ENCODE measurements at regions not wholly inside any gene's neighbourhood (a gene's known extent, or its start where the extent isn't known, plus 50 kb on each side); places are given as distances from the start of the nearest gene placed in this dataset.
"Not testable (repeated sequence)": the region's sequence is repeated elsewhere in the genome, so short reads cannot be mapped to it uniquely, and the experiment has no call there.

- Mint-ChIP-seq H3K36me3 (no peaks in the 10 kb centered on the region), H3K27me3 (no peaks in the 10 kb centered on the region), H3K9me3 (no peaks in the 10 kb centered on the region), H3K4me3 (no peak overlapping the region), H3K27ac (no peak overlapping the region), H3K4me1 (no peaks in the 10 kb centered on the region)
- DNase-seq, result no peak
- POLR2A ChIA-PET, result no interaction called here
- ATAC-seq (ENCODE audit: low read depth), result no peak
Observed at GRCh38 chr2:180692322-180692721, 288.1 kb upstream of the UBE2E3 start.

- DNase-seq; H3K4me3 Mint-ChIP-seq; H3K4me1 Mint-ChIP-seq; ATAC-seq (ENCODE audit: low read depth); H3K9me3 Mint-ChIP-seq; H3K27ac Mint-ChIP-seq; H3K27me3 Mint-ChIP-seq; POLR2A ChIA-PET; H3K36me3 Mint-ChIP-seq: not testable (repeated sequence)
Observed at GRCh38 chr2:180691855-180692223, 288.6 kb upstream of the UBE2E3 start.

GRCh38 chr2:180691186-180691854, 289.1 kb upstream of the UBE2E3 start:
- H3K4me1 Mint-ChIP-seq; DNase-seq; H3K27ac Mint-ChIP-seq; H3K27me3 Mint-ChIP-seq; H3K36me3 Mint-ChIP-seq; POLR2A ChIA-PET; ATAC-seq (ENCODE audit: low read depth); H3K9me3 Mint-ChIP-seq; H3K4me3 Mint-ChIP-seq: not testable (repeated sequence)

- Mint-ChIP-seq H3K36me3 (no peaks in the 10 kb centered on the region), H3K4me3 (no peak overlapping the region), H3K4me1 (no peaks in the 10 kb centered on the region), H3K27me3 (no peaks in the 10 kb centered on the region), H3K9me3 (no peaks in the 10 kb centered on the region), H3K27ac (no peak overlapping the region)
- POLR2A ChIA-PET, result no interaction called here
- DNase-seq (no peak), ATAC-seq (ENCODE audit: low read depth) (no peak)
Observed at GRCh38 chr2:180690611-180691010, 289.8 kb upstream of the UBE2E3 start.

- H3K4me1 Mint-ChIP-seq, result no peaks in the 10 kb centered on the region
- peaks cover 3% of the 10 kb centered on the region for H3K27me3 Mint-ChIP-seq
- H3K9me3 Mint-ChIP-seq, result no peaks in the 10 kb centered on the region
- DNase-seq (no peak), ATAC-seq (ENCODE audit: low read depth) (no peak)
- H3K4me3 Mint-ChIP-seq, result no peak overlapping the region
- no peak overlapping the region for H3K27ac Mint-ChIP-seq
- H3K36me3 Mint-ChIP-seq, result no peaks in the 10 kb centered on the region
- POLR2A ChIA-PET, result no interaction called here
Observed at GRCh38 chr2:180682871-180683270, 297.5 kb upstream of the UBE2E3 start.

- H3K36me3 Mint-ChIP-seq, result no peaks in the 10 kb centered on the region
- POLR2A ChIA-PET, result no interaction called here
- no peaks in the 10 kb centered on the region for H3K9me3 Mint-ChIP-seq
- ATAC-seq (ENCODE audit: low read depth) (no peak), DNase-seq (no peak)
- H3K27ac Mint-ChIP-seq, result no peak overlapping the region
- no peak overlapping the region for H3K4me3 Mint-ChIP-seq
- H3K27me3 Mint-ChIP-seq, result peaks cover 3% of the 10 kb centered on the region
- H3K4me1 Mint-ChIP-seq, result no peaks in the 10 kb centered on the region
Observed at GRCh38 chr2:180679693-180680092, 300.7 kb upstream of the UBE2E3 start.

- Mint-ChIP-seq H3K27me3 (peaks cover 3% of the 10 kb centered on the region), H3K4me3 (no peak overlapping the region), H3K4me1 (no peaks in the 10 kb centered on the region), H3K27ac (no peak overlapping the region), H3K36me3 (no peaks in the 10 kb centered on the region), H3K9me3 (no peaks in the 10 kb centered on the region)
- POLR2A ChIA-PET, result no interaction called here
- DNase-seq (no peak), ATAC-seq (ENCODE audit: low read depth) (no peak)
Observed at GRCh38 chr2:180678625-180678972, 301.8 kb upstream of the UBE2E3 start.

GRCh38 chr2:180677930-180678624, 302.3 kb upstream of the UBE2E3 start:
- H3K36me3 Mint-ChIP-seq, result no peaks in the 10 kb centered on the region
- H3K27ac Mint-ChIP-seq, result no peak overlapping the region
- ATAC-seq (ENCODE audit: low read depth) (no peak), DNase-seq (no peak)
- no peaks in the 10 kb centered on the region for H3K4me1 Mint-ChIP-seq
- POLR2A ChIA-PET, result no interaction called here
- H3K27me3 Mint-ChIP-seq, result peaks cover 3% of the 10 kb centered on the region
- H3K9me3 Mint-ChIP-seq, result no peaks in the 10 kb centered on the region
- H3K4me3 Mint-ChIP-seq, result no peak overlapping the region

GRCh38 chr2:180677200-180677599, 303.2 kb upstream of the UBE2E3 start:
- Mint-ChIP-seq H3K4me3 (no peak overlapping the region), H3K27me3 (peaks cover 3% of the 10 kb centered on the region), H3K4me1 (no peaks in the 10 kb centered on the region), H3K27ac (no peak overlapping the region), H3K36me3 (no peaks in the 10 kb centered on the region), H3K9me3 (no peaks in the 10 kb centered on the region)
- no peak for DNase-seq
- ATAC-seq (ENCODE audit: low read depth), result no peak
- POLR2A ChIA-PET, result no interaction called here

- DNase-seq (no peak), ATAC-seq (ENCODE audit: low read depth) (no peak)
- Mint-ChIP-seq H3K9me3 (no peaks in the 10 kb centered on the region), H3K4me3 (no peak overlapping the region), H3K36me3 (no peaks in the 10 kb centered on the region), H3K27me3 (peaks cover 3% of the 10 kb centered on the region), H3K4me1 (no peaks in the 10 kb centered on the region), H3K27ac (no peak overlapping the region)
- POLR2A ChIA-PET, result no interaction called here
Observed at GRCh38 chr2:180676520-180677025, 303.8 kb upstream of the UBE2E3 start.

- peaks cover 3% of the 10 kb centered on the region for H3K27me3 Mint-ChIP-seq
- DNase-seq, result no peak
- no peaks in the 10 kb centered on the region for H3K9me3 Mint-ChIP-seq
- H3K36me3 Mint-ChIP-seq, result no peaks in the 10 kb centered on the region
- ATAC-seq (ENCODE audit: low read depth), result no peak
- H3K4me1 Mint-ChIP-seq, result no peaks in the 10 kb centered on the region
- no peak overlapping the region for H3K27ac Mint-ChIP-seq
- H3K4me3 Mint-ChIP-seq, result no peak overlapping the region
- POLR2A ChIA-PET, result no interaction called here
Observed at GRCh38 chr2:180675170-180675569, 305.2 kb upstream of the UBE2E3 start.

GRCh38 chr2:180672377-180672776, 308.0 kb upstream of the UBE2E3 start:
- no peaks in the 10 kb centered on the region for H3K27me3 Mint-ChIP-seq
- ATAC-seq (ENCODE audit: low read depth) (no peak), DNase-seq (no peak)
- no peaks in the 10 kb centered on the region for H3K4me1 Mint-ChIP-seq
- POLR2A ChIA-PET, result no interaction called here
- H3K36me3 Mint-ChIP-seq, result no peaks in the 10 kb centered on the region
- no peak overlapping the region for H3K4me3 Mint-ChIP-seq
- no peaks in the 10 kb centered on the region for H3K9me3 Mint-ChIP-seq
- H3K27ac Mint-ChIP-seq, result no peak overlapping the region

- Mint-ChIP-seq H3K36me3 (no peaks in the 10 kb centered on the region), H3K27me3 (peaks cover 3% of the 10 kb centered on the region), H3K4me3 (no peak overlapping the region), H3K9me3 (no peaks in the 10 kb centered on the region), H3K27ac (no peak overlapping the region), H3K4me1 (no peaks in the 10 kb centered on the region)
- no peak for DNase-seq
- POLR2A ChIA-PET, result no interaction called here
- no peak for ATAC-seq (ENCODE audit: low read depth)
Observed at GRCh38 chr2:180670302-180671003, 310.0 kb upstream of the UBE2E3 start.

GRCh38 chr2:180669016-180669415, 311.4 kb upstream of the UBE2E3 start:
- H3K9me3 Mint-ChIP-seq, result no peaks in the 10 kb centered on the region
- H3K27ac Mint-ChIP-seq, result no peak overlapping the region
- POLR2A ChIA-PET, result no interaction called here
- no peak for ATAC-seq (ENCODE audit: low read depth)
- no peak overlapping the region for H3K4me3 Mint-ChIP-seq
- DNase-seq, result no peak
- no peaks in the 10 kb centered on the region for H3K4me1 Mint-ChIP-seq
- peaks cover 3% of the 10 kb centered on the region for H3K27me3 Mint-ChIP-seq
- no peaks in the 10 kb centered on the region for H3K36me3 Mint-ChIP-seq

Measured in activated naive CD8-positive, alpha-beta T cell treated with anti-CD3 and anti-CD28 coated beads, Interleukin-2, amount 10 ng/mL, durations not matched to agents 7 days and 5 days (primary cell).